Stimulated activated CD4-positive, alpha-beta T cell treated with anti-CD3 and anti-CD28 coated beads, Interleukin-4, amount 100 ng/mL, for 1 hour (primary cell): ENCODE measurements at regions not wholly inside any gene's neighbourhood (a gene's known extent, or its start where the extent isn't known, plus 50 kb on each side); places are given as distances from the start of the nearest gene placed in this dataset.

Source experiments
- DNase-seq: peaks from one replicate; pipeline ENCODE4 v3.0.0-alpha.2; 2020

- no peak for DNase-seq
These were observed 165.3 kb downstream of the RNF152 start for GRCh38 chr18:61727241-61728193.

GRCh38 chr18:61724532-61724931 is 168.3 kb downstream of the RNF152 start:
- DNase-seq, result no peak

GRCh38 chr18:61722247-61722646 is 170.6 kb downstream of the RNF152 start:
- DNase-seq, result no peak

GRCh38 chr18:61720496-61720895 is 172.3 kb downstream of the RNF152 start:
- DNase-seq, result no peak

- no peak for DNase-seq
These were observed 173.1 kb downstream of the RNF152 start for GRCh38 chr18:61719671-61720070.

GRCh38 chr18:61718944-61719343 is 173.9 kb downstream of the RNF152 start:
- DNase-seq, result no peak

- no peak for DNase-seq
These were observed 178.4 kb downstream of the RNF152 start for GRCh38 chr18:61714421-61714820.

GRCh38 chr18:61713502-61713901 is 179.3 kb downstream of the RNF152 start:
- DNase-seq, result no peak

- DNase-seq, result no peak
These were observed 182.7 kb downstream of the RNF152 start for GRCh38 chr18:61710082-61710620.

- DNase-seq, result no peak
These were observed 186.4 kb downstream of the RNF152 start for GRCh38 chr18:61706276-61706915.

GRCh38 chr18:61703508-61703907 is 189.3 kb downstream of the RNF152 start:
- DNase-seq, result no peak

GRCh38 chr18:61702007-61702406 is 190.8 kb downstream of the RNF152 start:
- DNase-seq, result no peak

- DNase-seq, result no peak
These were observed 193.3 kb downstream of the RNF152 start for GRCh38 chr18:61699397-61700110.

GRCh38 chr18:61697306-61697909 is 195.4 kb downstream of the RNF152 start:
- DNase-seq, result no peak

GRCh38 chr18:61694236-61694635 is 198.6 kb downstream of the RNF152 start:
- no peak for DNase-seq

GRCh38 chr18:61690418-61691138 is 202.2 kb downstream of the RNF152 start:
- no peak for DNase-seq

GRCh38 chr18:61687317-61687716 is 205.5 kb downstream of the RNF152 start:
- DNase-seq, result no peak

GRCh38 chr18:61683856-61684255 is 209.0 kb downstream of the RNF152 start:
- DNase-seq, result no peak

- no peak for DNase-seq
These were observed 211.7 kb downstream of the RNF152 start for GRCh38 chr18:61681065-61681464.

GRCh38 chr18:61679836-61680235 is 213.0 kb downstream of the RNF152 start:
- DNase-seq, result no peak

- DNase-seq, result no peak
These were observed 215.3 kb downstream of the RNF152 start for GRCh38 chr18:61677435-61677970.
